Breast epithelium (tissue), 4 donors: ENCODE measurements at regions not wholly inside any gene's neighbourhood (a gene's known extent, or its start where the extent isn't known, plus 50 kb on each side); places are given as distances from the start of the nearest gene placed in this dataset.

Source experiments
- DNase-seq, 2 donors: peaks; one replicate each; pipeline ENCODE4 v3.0.0-alpha.2; 2019; ENCODE audit warnings: low spot score in 2 of 2
- H3K27ac ChIP-seq, 2 donors: fragments of 200-600 bp; sonication (generic) in 1 of 2; one replicate each; pipeline ENCODE4 v1.5.1; 2016 to 2019; ENCODE audit warnings: mild to moderate bottlenecking in 1 of 2
- H3K27me3 ChIP-seq, 2 donors: fragments of 200-600 bp; sonication (generic) in 1 of 2; one replicate each; pipeline versions ENCODE4 v1.5.1 to v1.6.0; 2017 to 2019; ENCODE audit warnings: control low read depth in 1 of 2, mild to moderate bottlenecking in 1 of 2
- H3K36me3 ChIP-seq: fragments of 200-600 bp; one replicate; pipeline ENCODE4 v1.5.1; 2019
- H3K4me1 ChIP-seq, 2 donors: fragments of 200-600 bp; sonication (generic); one replicate each; pipeline ENCODE4 v1.5.1; 2016 to 2019; ENCODE audit warnings: control low read depth in 1 of 2
- H3K4me3 ChIP-seq, 3 donors: fragments of 200-600 bp; sonication (generic); 1 replicate in 2 of 3; 2 replicates in 1 of 3; pipeline ENCODE4 v1.5.1; 2016 to 2019; ENCODE audit warnings: mild to moderate bottlenecking in 3 of 3, moderate library complexity in 2 of 3
- H3K9me3 ChIP-seq, 2 donors: fragments of 200-600 bp; sonication (generic) in 1 of 2; one replicate each; pipeline ENCODE4 v1.5.1; 2016 to 2019; ENCODE audit warnings: control low read depth in 1 of 2
- CTCF ChIP-seq, 3 donors: fragments of 450-650 bp; IDR thresholded peaks; one replicate each; pipeline ENCODE4 v1.5.1; 2016 to 2017; ENCODE audit warnings: antibody characterized with exemption in 3 of 3, mild to moderate bottlenecking in 3 of 3, moderate library complexity in 3 of 3
- POLR2A ChIP-seq: fragments of 450-650 bp; IDR thresholded peaks from one replicate; pipeline ENCODE4 v1.6.1; 2016; ENCODE audit warnings: antibody characterized with exemption, mild to moderate bottlenecking, moderate library complexity
- POLR2AphosphoS5 ChIP-seq, 3 donors: sonication (generic); formaldehyde crosslinking; IDR thresholded peaks; one replicate each; pipeline ENCODE4 v1.6.1; 2017; ENCODE audit warnings: antibody characterized with exemption in 3 of 3
- intact Hi-C: fragments of 100-400 bp; cut with DNase I; formaldehyde crosslinking; loops from one replicate; pipeline ENCODE4 v1.15.1; 2023; ENCODE audit warnings: low total_unique reads

DNA sequence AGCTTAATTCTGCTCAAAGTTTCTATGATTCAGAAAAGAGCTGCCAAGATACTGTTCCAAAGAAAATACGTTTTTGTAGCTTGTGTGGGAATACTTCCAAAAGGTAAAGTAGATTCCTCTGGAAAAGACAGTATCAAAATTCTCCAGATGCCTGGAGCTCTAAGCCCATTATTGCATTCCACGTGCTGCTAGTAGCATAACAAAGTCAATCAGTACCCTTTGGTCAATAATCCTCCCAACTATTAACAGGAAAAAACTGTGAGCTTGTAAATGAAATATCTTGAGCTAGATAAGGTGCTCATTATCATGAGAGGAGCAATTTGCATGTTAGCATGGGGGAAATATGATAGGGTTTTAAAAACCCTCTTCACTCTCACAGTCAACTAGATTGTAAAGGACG is 229.5 kb upstream of the TYRP1 start:
- no peaks in the 10 kb centered on the region for H3K4me1 ChIP-seq
- H3K4me3 ChIP-seq, result no peak overlapping the region
- no peaks in the 10 kb centered on the region for H3K36me3 ChIP-seq
- DNase-seq, result no peak
- intact Hi-C loops, result no loop called here
- no peaks in the 10 kb centered on the region for H3K9me3 ChIP-seq
- no peak overlapping the region for H3K27ac ChIP-seq
- TF ChIP-seq POLR2A, result no peak
- no peak for TF ChIP-seq CTCF (IDR thresholded peaks at IDR 0.05)
- TF ChIP-seq POLR2AphosphoS5 (IDR thresholded peaks at IDR 0.05), result no peak
- no peaks in the 10 kb centered on the region for H3K27me3 ChIP-seq

- Histone ChIP-seq H3K9me3 (no peaks in the 10 kb centered on the region), H3K36me3 (no peaks in the 10 kb centered on the region), H3K27me3 (no peaks in the 10 kb centered on the region), H3K27ac (no peak overlapping the region), H3K4me3 (no peak overlapping the region), H3K4me1 (no peaks in the 10 kb centered on the region)
- no peak for DNase-seq
- intact Hi-C loops, result no loop called here
- TF ChIP-seq POLR2A (no peak), CTCF (IDR thresholded peaks at IDR 0.05) (no peak), POLR2AphosphoS5 (IDR thresholded peaks at IDR 0.05) (no peak)
Observed at GRCh38 chr9:12464400-12464799, 228.8 kb upstream of the TYRP1 start.

- TF ChIP-seq CTCF (IDR thresholded peaks at IDR 0.05) (peak in 1 of 3 donors; percentile 42), POLR2AphosphoS5 (IDR thresholded peaks at IDR 0.05) (no peak)
- Histone ChIP-seq H3K27me3 (no peaks in the 10 kb centered on the region), H3K9me3 (no peaks in the 10 kb centered on the region), H3K4me3 (no peak overlapping the region), H3K27ac (no peak overlapping the region), H3K4me1 (no peaks in the 10 kb centered on the region), H3K36me3 (no peaks in the 10 kb centered on the region)
- intact Hi-C loops, result no loop called here
- no peak for DNase-seq
Observed at GRCh38 chr9:12464910-12465512, 228.2 kb upstream of the TYRP1 start.

- H3K4me3 ChIP-seq, result no peak overlapping the region
- H3K4me1 ChIP-seq, result no peaks in the 10 kb centered on the region
- DNase-seq, result no peak
- intact Hi-C loops, result no loop called here
- no peaks in the 10 kb centered on the region for H3K9me3 ChIP-seq
- no peak overlapping the region for H3K27ac ChIP-seq
- no peak for TF ChIP-seq CTCF (IDR thresholded peaks at IDR 0.05)
- TF ChIP-seq POLR2AphosphoS5 (IDR thresholded peaks at IDR 0.05), result no peak
- no peak for TF ChIP-seq POLR2A
- H3K27me3 ChIP-seq, result no peaks in the 10 kb centered on the region
- H3K36me3 ChIP-seq, result no peaks in the 10 kb centered on the region
Observed at GRCh38 chr9:12469084-12469483, 224.1 kb upstream of the TYRP1 start.

DNA sequence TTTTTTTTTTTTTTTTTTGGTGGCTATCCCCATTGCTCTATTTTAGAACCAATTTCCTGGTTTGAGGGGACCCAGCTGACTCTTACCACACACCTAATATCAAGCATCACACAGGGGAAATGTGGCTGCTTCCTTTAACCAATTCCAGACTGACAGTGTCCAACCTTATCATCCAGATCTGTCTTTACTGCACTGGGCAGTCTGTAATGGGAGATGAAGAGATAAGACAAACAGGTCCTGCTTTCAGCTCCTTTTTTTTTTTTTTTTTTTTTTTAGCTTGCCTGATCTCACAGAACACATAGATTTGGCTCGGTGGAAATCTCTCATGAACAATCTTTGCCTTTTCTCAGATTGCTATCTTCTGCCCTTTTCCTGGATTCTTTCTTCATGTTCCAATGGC is 198.8 kb upstream of the TYRP1 start:
- no peak overlapping the region for H3K4me3 ChIP-seq
- intact Hi-C loops, result no loop called here
- no peaks in the 10 kb centered on the region for H3K4me1 ChIP-seq
- H3K9me3 ChIP-seq, result no peaks in the 10 kb centered on the region
- TF ChIP-seq POLR2A (no peak), CTCF (IDR thresholded peaks at IDR 0.05) (no peak), POLR2AphosphoS5 (IDR thresholded peaks at IDR 0.05) (no peak)
- no peaks in the 10 kb centered on the region for H3K27me3 ChIP-seq
- no peaks in the 10 kb centered on the region for H3K36me3 ChIP-seq
- no peak for DNase-seq
- no peak overlapping the region for H3K27ac ChIP-seq
